ENCODE measurements at regions not wholly inside any gene's neighbourhood (a gene's known extent, or its start where the extent isn't known, plus 50 kb on each side); places are given as distances from the start of the nearest gene placed in this dataset.

DNA sequence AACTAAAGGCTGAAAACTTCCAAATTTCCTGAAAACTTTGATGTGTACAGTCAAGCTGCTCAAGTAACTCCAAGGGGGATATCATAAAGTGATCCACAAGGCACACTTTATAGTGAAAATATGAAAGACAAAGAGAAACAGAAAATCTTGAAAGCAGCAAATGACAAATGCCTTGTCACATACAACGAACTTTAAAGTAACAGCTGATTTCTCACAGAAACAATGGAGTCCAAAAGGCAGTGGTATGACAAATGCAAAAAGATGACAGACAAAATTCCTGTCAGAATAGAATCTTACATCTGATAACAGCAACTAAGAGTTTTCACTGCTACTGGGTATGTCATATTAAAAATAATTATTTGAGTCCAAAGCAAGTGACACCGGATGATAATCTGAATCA, 1602.3 kb upstream of the PRR20A start:
- TF ChIP-seq, protein P1, sequence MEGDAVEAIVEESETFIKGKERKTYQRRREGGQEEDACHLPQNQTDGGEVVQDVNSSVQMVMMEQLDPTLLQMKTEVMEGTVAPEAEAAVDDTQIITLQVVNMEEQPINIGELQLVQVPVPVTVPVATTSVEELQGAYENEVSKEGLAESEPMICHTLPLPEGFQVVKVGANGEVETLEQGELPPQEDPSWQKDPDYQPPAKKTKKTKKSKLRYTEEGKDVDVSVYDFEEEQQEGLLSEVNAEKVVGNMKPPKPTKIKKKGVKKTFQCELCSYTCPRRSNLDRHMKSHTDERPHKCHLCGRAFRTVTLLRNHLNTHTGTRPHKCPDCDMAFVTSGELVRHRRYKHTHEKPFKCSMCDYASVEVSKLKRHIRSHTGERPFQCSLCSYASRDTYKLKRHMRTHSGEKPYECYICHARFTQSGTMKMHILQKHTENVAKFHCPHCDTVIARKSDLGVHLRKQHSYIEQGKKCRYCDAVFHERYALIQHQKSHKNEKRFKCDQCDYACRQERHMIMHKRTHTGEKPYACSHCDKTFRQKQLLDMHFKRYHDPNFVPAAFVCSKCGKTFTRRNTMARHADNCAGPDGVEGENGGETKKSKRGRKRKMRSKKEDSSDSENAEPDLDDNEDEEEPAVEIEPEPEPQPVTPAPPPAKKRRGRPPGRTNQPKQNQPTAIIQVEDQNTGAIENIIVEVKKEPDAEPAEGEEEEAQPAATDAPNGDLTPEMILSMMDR (conservative IDR thresholded peaks at IDR 0.05), result no peak
- DNase-seq (ENCODE audit: extremely low spot score, unreplicated experiment), result no peak
- Mint-ChIP-seq H3K4me3 (no peak overlapping the region), H3K27me3 (no peaks in the 10 kb centered on the region), H3K36me3 (no peaks in the 10 kb centered on the region), H3K27ac (no peak overlapping the region), H3K4me1 (ENCODE audit: unreplicated experiment) (no peaks in the 10 kb centered on the region), H3K9me3 (no peaks in the 10 kb centered on the region)

DNA sequence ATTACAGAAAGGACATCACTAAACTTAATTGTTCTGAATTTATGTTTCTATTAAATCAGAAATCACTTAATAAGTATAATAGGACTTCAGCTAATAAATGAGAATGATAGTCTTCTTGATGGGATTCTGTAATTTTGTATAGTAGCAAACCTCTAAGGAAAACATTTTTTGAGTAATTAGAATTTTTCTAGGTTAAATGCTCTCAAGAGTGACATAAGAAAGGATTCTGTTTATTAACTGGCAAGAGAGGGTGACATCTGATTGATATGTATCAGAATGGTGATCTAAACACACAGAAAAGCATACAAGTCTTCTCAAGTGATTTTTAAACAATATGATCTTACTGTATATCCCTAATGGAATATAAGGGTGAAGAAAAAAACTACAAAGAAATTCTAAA, 1597.7 kb upstream of the PRR20A start:
- H3K4me1 Mint-ChIP-seq (ENCODE audit: unreplicated experiment), result no peaks in the 10 kb centered on the region
- no peak for DNase-seq (ENCODE audit: extremely low spot score, unreplicated experiment)
- TF ChIP-seq, protein P1 (conservative IDR thresholded peaks at IDR 0.05), result no peak
- no peak overlapping the region for H3K27ac Mint-ChIP-seq
- no peak overlapping the region for H3K4me3 Mint-ChIP-seq
- H3K9me3 Mint-ChIP-seq, result no peaks in the 10 kb centered on the region
- H3K36me3 Mint-ChIP-seq, result no peaks in the 10 kb centered on the region
- no peaks in the 10 kb centered on the region for H3K27me3 Mint-ChIP-seq

DNA sequence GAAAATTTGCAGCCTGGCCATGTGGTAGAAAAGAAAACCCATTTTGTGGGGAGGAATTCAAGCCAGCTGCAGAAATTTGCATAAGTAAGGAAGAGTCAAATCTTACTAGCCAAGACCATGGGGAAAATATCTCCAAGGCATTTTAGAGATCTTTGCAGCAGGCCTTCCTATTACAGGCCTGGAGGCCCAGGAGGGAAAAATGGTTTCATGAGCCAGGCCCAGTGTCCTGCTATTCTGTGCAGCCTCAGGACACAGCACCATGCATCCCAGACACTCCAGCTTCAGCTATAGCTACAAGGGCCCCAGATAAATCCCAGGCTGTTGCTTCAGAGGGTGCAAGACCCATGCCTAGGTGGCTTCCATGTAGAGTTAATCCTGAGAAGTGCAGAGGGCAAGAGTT, 1590.1 kb upstream of the PRR20A start:
- TF ChIP-seq, protein P1 (conservative IDR thresholded peaks at IDR 0.05), result no peak
- Mint-ChIP-seq H3K4me1 (ENCODE audit: unreplicated experiment) (no peaks in the 10 kb centered on the region), H3K36me3 (peaks cover 4% of the 10 kb centered on the region), H3K4me3 (no peak overlapping the region), H3K27ac (no peak overlapping the region), H3K27me3 (no peaks in the 10 kb centered on the region), H3K9me3 (peaks cover 15% of the 10 kb centered on the region)
- DNase-seq (ENCODE audit: extremely low spot score, unreplicated experiment), result no peak

DNA sequence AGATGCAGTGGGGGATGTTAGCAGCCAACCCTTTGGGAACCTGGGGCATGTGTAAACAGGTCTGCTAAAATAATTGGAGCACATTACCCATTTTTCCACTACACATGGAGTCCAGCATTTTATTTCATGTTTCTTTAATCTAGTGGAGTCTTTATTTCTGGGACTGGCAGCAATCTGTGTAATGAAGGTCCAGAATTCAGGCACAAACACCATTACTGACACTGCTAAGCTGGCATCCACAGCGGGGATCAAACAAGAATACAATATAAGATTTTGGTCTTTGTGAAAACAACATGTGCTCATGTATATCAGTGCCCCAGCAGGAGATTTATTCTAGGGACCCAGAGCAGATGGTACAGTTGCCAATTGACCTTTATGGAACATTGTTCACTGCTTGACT, 1587.0 kb upstream of the PRR20A start:
- no peak for DNase-seq (ENCODE audit: extremely low spot score, unreplicated experiment)
- Mint-ChIP-seq H3K9me3 (peaks cover 19% of the 10 kb centered on the region), H3K4me3 (no peak overlapping the region), H3K27me3 (no peaks in the 10 kb centered on the region), H3K4me1 (ENCODE audit: unreplicated experiment) (no peaks in the 10 kb centered on the region), H3K36me3 (peaks cover 4% of the 10 kb centered on the region), H3K27ac (no peak overlapping the region)
- TF ChIP-seq, protein P1 (conservative IDR thresholded peaks at IDR 0.05), result no peak

DNA sequence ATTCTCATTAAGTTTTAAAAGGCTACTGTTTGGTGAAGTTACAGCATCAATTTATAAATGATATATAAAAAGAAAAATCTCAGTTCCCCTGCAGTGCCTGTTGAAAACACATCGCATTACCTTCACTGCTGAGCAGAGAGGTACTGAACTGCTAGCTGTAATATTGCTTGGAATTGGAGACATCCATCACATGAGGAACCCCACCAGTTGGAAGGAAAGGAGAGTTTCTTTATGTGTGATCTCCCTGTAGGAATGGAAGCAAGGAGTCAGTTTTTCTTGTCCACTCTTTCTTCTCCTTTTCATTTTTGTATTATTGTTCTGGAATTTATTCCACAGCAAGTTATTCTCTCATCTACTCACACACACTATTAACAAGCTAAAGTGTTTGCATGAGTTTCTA, 1586.0 kb upstream of the PRR20A start:
- H3K9me3 Mint-ChIP-seq, result peaks cover 18% of the 10 kb centered on the region
- no peak overlapping the region for H3K27ac Mint-ChIP-seq
- H3K4me3 Mint-ChIP-seq, result no peak overlapping the region
- TF ChIP-seq, protein P1 (conservative IDR thresholded peaks at IDR 0.05), result no peak
- DNase-seq (ENCODE audit: extremely low spot score, unreplicated experiment), result no peak
- no peaks in the 10 kb centered on the region for H3K4me1 Mint-ChIP-seq (ENCODE audit: unreplicated experiment)
- peaks cover 4% of the 10 kb centered on the region for H3K36me3 Mint-ChIP-seq
- no peaks in the 10 kb centered on the region for H3K27me3 Mint-ChIP-seq

DNA sequence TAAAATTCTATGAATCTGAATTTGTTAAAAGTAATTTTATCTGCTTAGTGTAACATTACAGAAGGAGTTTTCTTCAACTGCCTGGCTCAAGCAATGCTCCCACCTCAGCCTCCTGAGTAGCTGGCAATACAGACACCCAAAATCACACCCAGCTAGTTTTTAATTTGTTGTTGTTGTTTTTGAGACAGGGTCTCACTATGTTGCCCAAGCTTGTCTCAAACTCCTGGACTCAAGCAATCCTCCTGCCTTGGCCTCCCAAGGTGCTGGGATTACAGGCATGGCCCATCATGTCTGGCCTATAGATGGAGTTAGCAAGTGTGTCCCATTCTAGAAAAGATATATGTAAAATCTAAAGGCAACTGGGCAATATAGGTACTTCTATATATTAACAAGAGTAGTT, 1580.4 kb upstream of the PRR20A start:
- Mint-ChIP-seq H3K4me3 (no peak overlapping the region), H3K36me3 (no peaks in the 10 kb centered on the region), H3K27ac (no peak overlapping the region), H3K27me3 (no peaks in the 10 kb centered on the region), H3K9me3 (peaks cover 4% of the 10 kb centered on the region), H3K4me1 (ENCODE audit: unreplicated experiment) (no peaks in the 10 kb centered on the region)
- TF ChIP-seq, protein P1 (conservative IDR thresholded peaks at IDR 0.05), result no peak
- DNase-seq (ENCODE audit: extremely low spot score, unreplicated experiment), result no peak

All from type B pancreatic cell (in vitro differentiated cells).